Ishikawa (cell line): ENCODE measurements at regions not wholly inside any gene's neighbourhood (a gene's known extent, or its start where the extent isn't known, plus 50 kb on each side); places are given as distances from the start of the nearest gene placed in this dataset.

Experiments
- CEBPB ChIP-seq: IDR thresholded peaks from 2 replicates; pipeline ENCODE4 v1.6.1; 2012
- CREB1 ChIP-seq: IDR thresholded peaks from 2 replicates; pipeline ENCODE4 v1.6.1; 2012; ENCODE audit warnings: low read depth
- EGR1 ChIP-seq: IDR thresholded peaks from 2 replicates; pipeline ENCODE4 v1.6.1; 2012
- EP300 ChIP-seq: IDR thresholded peaks from 2 replicates; pipeline ENCODE4 v1.6.1; 2012; ENCODE audit warnings: borderline replicate concordance
- FOXM1 ChIP-seq: IDR thresholded peaks from 2 replicates; pipeline ENCODE4 v1.6.1; 2012; ENCODE audit warnings: low read depth, borderline replicate concordance
- NFIC ChIP-seq: IDR thresholded peaks from 2 replicates; pipeline ENCODE4 v1.6.1; 2012
- RAD21 ChIP-seq: IDR thresholded peaks from 2 replicates; pipeline ENCODE4 v1.6.1; 2012; ENCODE audit warnings: low read depth
- TAF1 ChIP-seq: IDR thresholded peaks from 2 replicates; pipeline ENCODE4 v1.6.1; 2012; ENCODE audit warnings: low read depth, mild to moderate bottlenecking
- TCF12 ChIP-seq: IDR thresholded peaks from 2 replicates; pipeline ENCODE4 v1.6.1; 2012; ENCODE audit warnings: low read depth
- TEAD4 ChIP-seq: IDR thresholded peaks from 2 replicates; pipeline ENCODE4 v1.6.1; 2012
- YY1 ChIP-seq: IDR thresholded peaks from 2 replicates; pipeline ENCODE4 v1.6.1; 2012; ENCODE audit warnings: low read depth
- TF ChIP-seq, protein P1 (sequence below): IDR thresholded peaks from 2 replicates; pipeline ENCODE4 v1.6.1; 2012; ENCODE audit warnings: low read depth, mild to moderate bottlenecking
- TF ChIP-seq, protein P2 (sequence below): IDR thresholded peaks from 2 replicates; pipeline ENCODE4 v1.6.1; 2012
- TF ChIP-seq, protein P3 (sequence below): IDR thresholded peaks from 2 replicates; pipeline ENCODE4 v1.6.1; 2012

DNA sequence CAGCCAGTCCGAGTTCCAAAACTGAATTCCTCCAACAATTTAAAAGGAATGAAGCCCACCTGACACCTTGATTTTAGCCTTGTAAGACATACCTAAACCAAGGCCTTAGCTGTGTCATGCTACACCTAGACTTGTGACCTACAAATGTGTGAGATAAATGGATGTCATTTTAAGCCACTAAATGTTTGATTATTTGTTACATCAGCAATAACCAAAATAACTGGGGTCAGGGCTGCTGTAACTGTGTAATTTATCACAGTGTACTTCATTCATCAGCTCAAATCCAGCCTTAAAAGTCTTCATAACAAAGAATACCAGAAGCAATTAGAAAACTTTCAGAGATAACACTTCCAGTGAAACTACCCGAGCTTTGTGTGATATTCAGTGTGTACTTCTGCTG, 673.0 kb upstream of the ANO3 start:
- TF ChIP-seq, protein P1, sequence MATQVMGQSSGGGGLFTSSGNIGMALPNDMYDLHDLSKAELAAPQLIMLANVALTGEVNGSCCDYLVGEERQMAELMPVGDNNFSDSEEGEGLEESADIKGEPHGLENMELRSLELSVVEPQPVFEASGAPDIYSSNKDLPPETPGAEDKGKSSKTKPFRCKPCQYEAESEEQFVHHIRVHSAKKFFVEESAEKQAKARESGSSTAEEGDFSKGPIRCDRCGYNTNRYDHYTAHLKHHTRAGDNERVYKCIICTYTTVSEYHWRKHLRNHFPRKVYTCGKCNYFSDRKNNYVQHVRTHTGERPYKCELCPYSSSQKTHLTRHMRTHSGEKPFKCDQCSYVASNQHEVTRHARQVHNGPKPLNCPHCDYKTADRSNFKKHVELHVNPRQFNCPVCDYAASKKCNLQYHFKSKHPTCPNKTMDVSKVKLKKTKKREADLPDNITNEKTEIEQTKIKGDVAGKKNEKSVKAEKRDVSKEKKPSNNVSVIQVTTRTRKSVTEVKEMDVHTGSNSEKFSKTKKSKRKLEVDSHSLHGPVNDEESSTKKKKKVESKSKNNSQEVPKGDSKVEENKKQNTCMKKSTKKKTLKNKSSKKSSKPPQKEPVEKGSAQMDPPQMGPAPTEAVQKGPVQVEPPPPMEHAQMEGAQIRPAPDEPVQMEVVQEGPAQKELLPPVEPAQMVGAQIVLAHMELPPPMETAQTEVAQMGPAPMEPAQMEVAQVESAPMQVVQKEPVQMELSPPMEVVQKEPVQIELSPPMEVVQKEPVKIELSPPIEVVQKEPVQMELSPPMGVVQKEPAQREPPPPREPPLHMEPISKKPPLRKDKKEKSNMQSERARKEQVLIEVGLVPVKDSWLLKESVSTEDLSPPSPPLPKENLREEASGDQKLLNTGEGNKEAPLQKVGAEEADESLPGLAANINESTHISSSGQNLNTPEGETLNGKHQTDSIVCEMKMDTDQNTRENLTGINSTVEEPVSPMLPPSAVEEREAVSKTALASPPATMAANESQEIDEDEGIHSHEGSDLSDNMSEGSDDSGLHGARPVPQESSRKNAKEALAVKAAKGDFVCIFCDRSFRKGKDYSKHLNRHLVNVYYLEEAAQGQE, result no peak
- TF ChIP-seq CEBPB (no peak), YY1 (no peak), RAD21 (no peak), TAF1 (no peak), EP300 (no peak), TEAD4 (no peak), TCF12 (no peak), EGR1 (no peak), CREB1 (no peak), NFIC (no peak), FOXM1 (no peak)
- TF ChIP-seq, protein P2, sequence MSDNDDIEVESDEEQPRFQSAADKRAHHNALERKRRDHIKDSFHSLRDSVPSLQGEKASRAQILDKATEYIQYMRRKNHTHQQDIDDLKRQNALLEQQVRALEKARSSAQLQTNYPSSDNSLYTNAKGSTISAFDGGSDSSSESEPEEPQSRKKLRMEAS, result no peak
- TF ChIP-seq, protein P3, sequence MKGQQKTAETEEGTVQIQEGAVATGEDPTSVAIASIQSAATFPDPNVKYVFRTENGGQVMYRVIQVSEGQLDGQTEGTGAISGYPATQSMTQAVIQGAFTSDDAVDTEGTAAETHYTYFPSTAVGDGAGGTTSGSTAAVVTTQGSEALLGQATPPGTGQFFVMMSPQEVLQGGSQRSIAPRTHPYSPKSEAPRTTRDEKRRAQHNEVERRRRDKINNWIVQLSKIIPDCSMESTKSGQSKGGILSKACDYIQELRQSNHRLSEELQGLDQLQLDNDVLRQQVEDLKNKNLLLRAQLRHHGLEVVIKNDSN, result no peak
